Hypothalamus (tissue), 51 donors: ENCODE measurements at regions not wholly inside any gene's neighbourhood (a gene's known extent, or its start where the extent isn't known, plus 50 kb on each side); places are given as distances from the start of the nearest gene placed in this dataset.

Source experiments
- DNase-seq, 51 donors: peaks; one replicate each; lab custom pipeline; 2025; lab: John Stamatoyannopoulos, UW

GRCh38 chr7:53940483-53940882 is 601.7 kb upstream of the VSTM2A start:
- no peak for DNase-seq

- no peak for DNase-seq
Measured at GRCh38 chr7:53947732-53948131, 594.4 kb upstream of the VSTM2A start.

- no peak for DNase-seq
Measured at GRCh38 chr7:53965716-53966115, 576.5 kb upstream of the VSTM2A start.

DNA sequence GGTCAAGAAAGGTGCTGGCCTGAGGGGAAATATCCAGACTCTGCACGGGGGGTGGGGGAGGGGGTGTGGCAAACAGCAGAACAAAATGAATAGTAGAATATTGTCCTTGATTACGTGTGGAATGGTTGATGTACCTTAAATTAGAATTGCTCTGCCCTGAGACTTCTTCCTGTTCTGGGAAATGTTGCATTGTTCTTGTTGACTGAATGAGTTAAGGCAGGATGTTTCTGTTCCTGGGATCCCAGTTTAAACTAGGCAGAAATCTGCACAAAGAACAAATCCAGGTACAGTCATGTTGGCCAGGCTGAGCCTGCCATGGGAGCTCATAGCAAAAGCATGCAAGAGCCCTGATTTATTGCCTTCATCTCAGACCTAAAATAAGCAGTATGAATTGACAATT is 558.7 kb upstream of the VSTM2A start:
- no peak for DNase-seq

- DNase-seq = no peak
Measured at GRCh38 chr7:53984776-53985175, 557.4 kb upstream of the VSTM2A start.

- DNase-seq = no peak
Measured at GRCh38 chr7:53988376-53988775, 553.8 kb upstream of the VSTM2A start.

DNA sequence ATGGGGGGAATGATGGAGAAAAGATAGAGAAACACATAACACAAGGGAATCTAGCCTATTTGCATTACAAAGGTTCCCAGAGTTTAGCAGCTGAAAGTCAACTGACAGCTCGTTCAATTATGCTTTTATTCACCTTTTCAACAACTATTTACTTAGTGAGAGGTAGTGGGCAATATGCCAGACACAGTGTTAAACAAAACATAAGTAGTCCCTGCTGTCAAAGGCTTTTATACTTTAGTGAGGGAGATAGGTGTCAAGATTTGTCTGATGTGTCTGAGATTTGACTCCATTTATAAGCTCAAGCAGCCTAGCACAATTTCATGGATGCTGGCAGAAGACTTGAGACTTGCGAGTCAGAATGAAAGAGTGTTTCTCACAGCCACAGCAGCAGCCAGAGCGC is 549.0 kb upstream of the VSTM2A start:
- no peak for DNase-seq

- DNase-seq = no peak
Measured at GRCh38 chr7:53996876-53997275, 545.3 kb upstream of the VSTM2A start.

- no peak for DNase-seq
Measured at GRCh38 chr7:54014765-54015164, 527.4 kb upstream of the VSTM2A start.

- DNase-seq = no peak
Measured at GRCh38 chr7:54015251-54015650, 526.9 kb upstream of the VSTM2A start.

GRCh38 chr7:54037873-54038272 is 504.3 kb upstream of the VSTM2A start:
- DNase-seq = no peak

DNA sequence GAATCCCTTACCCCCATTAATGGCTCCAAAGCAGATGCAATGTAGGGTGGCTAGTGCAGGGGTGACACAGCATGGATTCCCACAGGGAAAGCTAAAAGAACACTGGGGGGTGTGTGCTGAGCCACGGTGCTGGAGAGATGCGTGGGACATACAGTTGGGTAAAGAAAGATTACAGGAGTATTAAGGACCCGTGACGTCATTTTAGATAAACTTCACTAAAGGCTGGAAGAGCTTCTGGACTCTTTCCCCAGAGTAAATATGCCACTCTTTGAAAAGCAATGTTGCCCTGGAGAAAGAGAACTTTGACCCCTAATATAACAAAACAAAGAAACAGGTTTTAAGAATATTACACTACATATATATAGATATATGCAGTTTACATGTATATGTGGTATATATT is 481.5 kb upstream of the VSTM2A start:
- DNase-seq = no peak

GRCh38 chr7:54066643-54067042 is 475.5 kb upstream of the VSTM2A start:
- no peak for DNase-seq

DNA sequence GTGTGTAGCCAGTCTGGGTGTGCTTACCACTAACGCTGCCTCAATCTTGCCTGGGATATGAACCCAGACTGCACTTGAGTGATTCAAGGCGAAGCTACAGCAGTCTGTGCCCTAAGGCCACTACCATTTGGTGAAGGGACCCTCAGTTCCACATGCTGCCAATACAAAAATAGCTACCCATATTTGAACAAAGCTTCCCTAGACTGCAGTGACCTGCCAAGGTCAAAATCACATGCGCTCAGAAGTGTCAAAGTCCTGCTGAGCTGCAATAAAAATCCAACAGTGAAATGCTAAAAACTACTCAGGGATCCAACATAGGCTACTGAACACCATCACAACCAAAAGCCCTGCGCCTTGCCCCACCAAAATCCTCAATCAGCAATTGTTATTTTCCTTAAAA is 472.3 kb upstream of the VSTM2A start:
- DNase-seq = no peak

DNA sequence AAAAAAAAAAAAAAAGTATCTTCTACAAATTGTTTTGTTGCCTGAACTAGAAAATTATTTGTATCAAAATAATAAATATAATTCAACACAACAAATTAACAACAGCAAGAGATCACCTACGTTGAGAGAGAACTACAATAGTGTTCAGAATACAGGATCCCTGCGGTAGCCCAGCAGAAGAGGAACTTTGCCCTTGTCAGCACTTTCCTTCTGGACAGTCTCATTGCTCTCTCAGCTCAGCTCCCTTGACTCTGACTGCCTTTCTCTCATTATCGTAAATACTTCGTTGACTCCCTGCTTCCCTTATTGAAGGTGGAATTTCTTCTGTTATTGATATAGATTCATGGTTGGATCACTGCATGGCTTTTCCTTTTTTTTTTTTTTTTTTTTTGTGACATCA is 469.5 kb upstream of the VSTM2A start:
- no peak for DNase-seq

DNA sequence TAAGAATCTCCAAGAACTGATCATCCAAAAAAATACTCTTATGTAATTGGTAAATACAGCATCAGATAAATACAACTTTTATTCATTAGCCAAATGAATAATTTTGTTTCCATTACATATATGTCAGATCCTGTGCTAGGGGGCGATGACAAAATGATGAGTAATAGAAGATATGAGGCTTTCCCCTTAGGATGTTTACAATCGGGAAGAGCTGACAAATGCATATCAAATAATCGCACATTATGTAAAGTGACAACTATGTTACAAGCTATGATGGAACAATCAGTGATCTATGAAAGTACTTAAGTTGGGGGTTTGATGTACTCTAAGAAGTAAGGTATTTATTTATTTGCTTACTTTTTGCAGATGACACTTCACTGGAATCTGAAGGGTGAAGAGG is 465.6 kb upstream of the VSTM2A start:
- no peak for DNase-seq

DNA sequence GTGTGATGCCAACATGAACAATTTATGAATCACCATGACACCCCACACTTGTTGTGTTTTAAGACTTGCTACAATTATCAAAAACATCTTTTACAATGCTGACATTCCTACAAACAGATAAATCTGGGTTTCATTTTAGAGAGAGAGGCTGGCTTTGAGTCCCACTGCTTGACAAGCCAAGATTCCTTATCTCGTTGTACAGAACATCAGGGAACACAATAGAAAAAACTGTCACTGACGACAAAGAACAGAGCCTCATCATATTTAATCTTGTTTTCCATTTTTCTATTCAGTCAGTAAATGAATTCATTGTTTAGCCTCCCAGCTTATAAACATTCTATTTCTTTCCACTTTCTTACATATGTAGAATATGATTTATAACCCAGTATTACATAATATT is 461.6 kb upstream of the VSTM2A start:
- DNase-seq = no peak

DNA sequence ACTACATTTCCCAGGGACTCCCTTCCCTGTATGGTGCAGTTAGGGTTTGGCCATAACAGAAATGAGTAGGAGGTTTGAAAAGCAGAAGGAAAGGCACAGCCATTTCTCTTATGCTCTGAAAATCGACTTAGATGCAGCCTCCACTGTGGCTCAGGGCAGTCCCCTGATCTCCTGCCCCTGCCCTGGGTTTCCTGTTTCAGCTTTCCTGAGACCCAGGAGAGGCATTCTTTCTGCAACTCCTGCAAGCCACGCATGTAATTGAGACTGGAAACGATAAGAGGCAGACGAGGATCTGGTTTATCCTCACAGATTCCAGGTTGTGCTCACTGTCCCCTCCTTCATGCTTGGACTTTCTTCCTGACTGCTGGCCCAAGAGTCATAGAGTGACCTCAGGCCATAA is 461.2 kb upstream of the VSTM2A start:
- DNase-seq = no peak

GRCh38 chr7:54084340-54084739 is 457.8 kb upstream of the VSTM2A start:
- no peak for DNase-seq

DNA sequence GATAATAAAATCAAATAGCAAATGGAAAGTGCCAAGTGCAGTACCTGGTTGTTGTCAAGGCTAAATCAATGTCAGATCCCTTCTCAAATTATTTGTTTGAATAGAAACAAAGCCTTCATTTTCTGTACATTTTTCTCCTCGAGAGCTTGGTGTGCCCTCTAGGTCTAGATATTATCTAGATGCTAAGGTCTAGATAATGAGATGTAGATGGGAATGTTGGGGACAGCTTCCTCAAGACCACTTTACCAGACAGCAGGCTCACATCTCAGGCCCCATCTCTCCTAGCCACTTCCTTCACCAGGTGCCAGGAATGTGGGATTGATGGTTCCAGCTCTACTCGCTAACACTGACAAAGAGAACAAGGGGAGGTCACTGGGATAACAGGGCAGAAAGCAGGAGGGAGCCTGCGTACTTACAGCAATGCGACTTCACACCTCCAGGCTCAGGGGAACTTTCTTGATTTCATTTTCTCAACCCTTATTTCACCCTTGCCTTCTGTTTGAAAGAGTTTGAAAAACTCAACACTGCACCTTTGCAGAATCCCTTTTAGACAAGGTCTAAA is 451.4 kb upstream of the VSTM2A start:
- no peak for DNase-seq

GRCh38 chr7:54091322-54091721 is 450.9 kb upstream of the VSTM2A start:
- DNase-seq = no peak

DNA sequence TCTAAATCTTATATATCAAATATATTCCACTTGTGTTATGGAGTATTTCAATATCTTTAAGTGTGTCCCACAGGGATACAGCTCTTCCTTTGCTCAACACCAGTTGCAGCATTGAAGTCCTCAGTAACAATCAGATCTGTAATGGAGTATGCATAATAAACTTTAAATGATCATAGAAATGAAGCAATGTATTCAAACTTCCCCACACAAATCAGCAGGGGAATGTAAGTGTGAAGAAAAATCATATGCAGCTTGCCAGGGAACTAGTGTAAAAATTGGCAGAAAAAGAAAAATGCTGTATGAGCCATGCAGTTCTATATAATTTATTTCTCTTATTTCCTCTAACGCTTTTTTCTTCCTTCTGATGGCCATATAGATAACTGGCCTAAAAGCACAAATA is 444.3 kb upstream of the VSTM2A start:
- no peak for DNase-seq

GRCh38 chr7:54109501-54109900 is 432.7 kb upstream of the VSTM2A start:
- DNase-seq = no peak
